CD4-positive, alpha-beta memory T cell (primary cell): ENCODE measurements at regions not wholly inside any gene's neighbourhood (a gene's known extent, or its start where the extent isn't known, plus 50 kb on each side); places are given as distances from the start of the nearest gene placed in this dataset.

Experiments used
- CTCF ChIA-PET: fragments of 350-600 bp; sonication (Branson Sonifier 250); formaldehyde crosslinking; loops from one replicate; lab custom pipeline; 2021; ENCODE audit warnings: inconsistent platforms; ENCODE audit not compliant: partially characterized antibody; lab: Charles Lee
- POLR2A ChIA-PET: fragments of 350-600 bp; sonication (Branson Sonifier 250); formaldehyde crosslinking; loops from one replicate; lab custom pipeline; 2021; ENCODE audit not compliant: partially characterized antibody; lab: Charles Lee
- DNase-seq, 5 donors: peaks; one replicate each; pipeline versions ENCODE4 v3.0.0 to v3.0.0-alpha.2; 2020 to 2022; ENCODE audit warnings: mixed read lengths in 1 of 5
- H3K27ac ChIP-seq: one replicate; pipeline ENCODE4 v1.7.0; 2013; ENCODE audit warnings: low read depth, low read length
- H3K27me3 ChIP-seq: 2 replicates; pipeline ENCODE4 v1.7.0; 2013; ENCODE audit warnings: mild to moderate bottlenecking, low read length, moderate library complexity; ENCODE audit not compliant: insufficient read depth
- H3K36me3 ChIP-seq: 2 replicates; pipeline ENCODE4 v1.7.0; 2013; ENCODE audit warnings: mild to moderate bottlenecking, low read length, moderate library complexity; ENCODE audit not compliant: insufficient read depth
- H3K4me1 ChIP-seq: 2 replicates; pipeline ENCODE4 v1.7.0; 2013; ENCODE audit warnings: mild to moderate bottlenecking, low read length, moderate library complexity; ENCODE audit not compliant: insufficient read depth
- H3K4me3 ChIP-seq, 2 donors: one replicate each; pipeline ENCODE4 v1.7.0; 2013; ENCODE audit warnings: low read length in 2 of 2, mild to moderate bottlenecking in 1 of 2
- H3K9me3 ChIP-seq, 2 donors: one replicate each; pipeline ENCODE4 v1.7.0; 2013; ENCODE audit warnings: low read length in 2 of 2, control low read depth in 1 of 2; ENCODE audit not compliant: control insufficient read depth in 1 of 2
- H3K27ac Mint-ChIP-seq, 7 donors: one replicate each; pipeline ENCODE4 v1.8.0; 2020 to 2021; ENCODE audit warnings: mixed read lengths in 7 of 7, mild to moderate bottlenecking in 6 of 7, inconsistent platforms in 3 of 7, moderate library complexity in 3 of 7
- H3K27me3 Mint-ChIP-seq, 2 donors: one replicate each; pipeline ENCODE4 v1.8.0; 2020 to 2021; ENCODE audit warnings: mixed read lengths in 2 of 2
- H3K36me3 Mint-ChIP-seq, 2 donors: one replicate each; pipeline ENCODE4 v1.8.0; 2020 to 2021; ENCODE audit warnings: mixed read lengths in 2 of 2, inconsistent platforms in 1 of 2, mild to moderate bottlenecking in 1 of 2
- H3K4me1 Mint-ChIP-seq, 4 donors: one replicate each; pipeline ENCODE4 v1.8.0; 2020 to 2021; ENCODE audit warnings: mixed read lengths in 4 of 4, mild to moderate bottlenecking in 1 of 4
- H3K4me3 Mint-ChIP-seq, 8 donors: one replicate each; pipeline ENCODE4 v1.8.0; 2020 to 2021; ENCODE audit warnings: mixed read lengths in 8 of 8, mild to moderate bottlenecking in 7 of 8, moderate library complexity in 6 of 8, inconsistent platforms in 3 of 8
- H3K9me3 Mint-ChIP-seq, 8 donors: one replicate each; pipeline ENCODE4 v1.8.0; 2020 to 2021; ENCODE audit warnings: mixed read lengths in 8 of 8, mild to moderate bottlenecking in 5 of 8, inconsistent platforms in 3 of 8, moderate library complexity in 1 of 8
- intact Hi-C: fragments of 100-400 bp; cut with micrococcal nuclease; formaldehyde crosslinking; loops from one replicate; pipeline ENCODE4 v1.15.1; 2023

GRCh38 chr4:127410644-127411043 is 222.1 kb upstream of the INTU start:
- POLR2A ChIA-PET: no interaction called here
- intact Hi-C loops: no loop called here
- H3K4me3 ChIP-seq: no peak overlapping the region
- no peak for DNase-seq
- H3K36me3 ChIP-seq: no peaks in the 10 kb centered on the region
- H3K27me3 Mint-ChIP-seq: no peaks in the 10 kb centered on the region
- H3K4me1 ChIP-seq: no peaks in the 10 kb centered on the region
- H3K36me3 Mint-ChIP-seq: no peaks in the 10 kb centered on the region
- no peak overlapping the region for H3K27ac ChIP-seq
- no peaks in the 10 kb centered on the region for H3K27me3 ChIP-seq
- no peak overlapping the region for H3K4me3 Mint-ChIP-seq
- H3K27ac Mint-ChIP-seq: no peak overlapping the region
- no peaks in the 10 kb centered on the region for H3K9me3 ChIP-seq
- no peaks in the 10 kb centered on the region for H3K4me1 Mint-ChIP-seq
- CTCF ChIA-PET: no interaction called here
- peaks cover 3 to 26% (median 20%) of the 10 kb centered on the region in 8 donors for H3K9me3 Mint-ChIP-seq

GRCh38 chr4:127414951-127415606 is 217.7 kb upstream of the INTU start:
- no peak overlapping the region for H3K4me3 Mint-ChIP-seq
- peaks cover 0 to 5% (median 0%) of the 10 kb centered on the region in 8 donors for H3K9me3 Mint-ChIP-seq
- Histone ChIP-seq H3K27me3 (no peaks in the 10 kb centered on the region), H3K4me3 (no peak overlapping the region), H3K9me3 (no peaks in the 10 kb centered on the region), H3K36me3 (no peaks in the 10 kb centered on the region), H3K4me1 (no peaks in the 10 kb centered on the region), H3K27ac (no peak overlapping the region)
- DNase-seq: no peak
- H3K4me1 Mint-ChIP-seq: no peaks in the 10 kb centered on the region
- H3K27me3 Mint-ChIP-seq: no peaks in the 10 kb centered on the region
- H3K27ac Mint-ChIP-seq: no peak overlapping the region
- intact Hi-C loops: no loop called here
- no peaks in the 10 kb centered on the region for H3K36me3 Mint-ChIP-seq
- CTCF ChIA-PET: no interaction called here
- POLR2A ChIA-PET: no interaction called here

GRCh38 chr4:127416115-127416514 is 216.6 kb upstream of the INTU start:
- H3K27ac Mint-ChIP-seq: no peak overlapping the region
- intact Hi-C loops: no loop called here
- H3K36me3 Mint-ChIP-seq: no peaks in the 10 kb centered on the region
- Histone ChIP-seq H3K9me3 (no peaks in the 10 kb centered on the region), H3K4me3 (no peak overlapping the region), H3K4me1 (no peaks in the 10 kb centered on the region), H3K27ac (no peak overlapping the region), H3K27me3 (no peaks in the 10 kb centered on the region), H3K36me3 (no peaks in the 10 kb centered on the region)
- ChIA-PET POLR2A (interaction anchor here (0.6 kb wide), 1 partner anchor 642 kb away, joined by 3 read pairs; no protein-coding TSS in a partner anchor), CTCF (no interaction called here)
- no peak for DNase-seq
- H3K27me3 Mint-ChIP-seq: no peaks in the 10 kb centered on the region
- no peak overlapping the region for H3K4me3 Mint-ChIP-seq
- H3K4me1 Mint-ChIP-seq: no peaks in the 10 kb centered on the region
- H3K9me3 Mint-ChIP-seq: peaks cover 0 to 5% (median 0%) of the 10 kb centered on the region in 8 donors

GRCh38 chr4:127417885-127418535 is 214.7 kb upstream of the INTU start:
- Mint-ChIP-seq H3K36me3 (no peaks in the 10 kb centered on the region), H3K4me1 (no peaks in the 10 kb centered on the region), H3K27me3 (no peaks in the 10 kb centered on the region), H3K27ac (no peak overlapping the region), H3K4me3 (no peak overlapping the region), H3K9me3 (peaks cover 0 to 5% (median 0%) of the 10 kb centered on the region in 8 donors)
- Histone ChIP-seq H3K27ac (no peak overlapping the region), H3K27me3 (no peaks in the 10 kb centered on the region), H3K9me3 (no peaks in the 10 kb centered on the region), H3K4me1 (no peaks in the 10 kb centered on the region), H3K36me3 (no peaks in the 10 kb centered on the region), H3K4me3 (no peak overlapping the region)
- intact Hi-C loops: no loop called here
- POLR2A ChIA-PET: no interaction called here
- DNase-seq: no peak
- CTCF ChIA-PET: no interaction called here

GRCh38 chr4:127419431-127419830 is 213.3 kb upstream of the INTU start:
- H3K27me3 ChIP-seq: no peaks in the 10 kb centered on the region
- Mint-ChIP-seq H3K4me1 (no peaks in the 10 kb centered on the region), H3K36me3 (no peaks in the 10 kb centered on the region), H3K9me3 (peaks cover 0 to 5% (median 0%) of the 10 kb centered on the region in 8 donors), H3K27me3 (no peaks in the 10 kb centered on the region), H3K27ac (no peak overlapping the region), H3K4me3 (no peak overlapping the region)
- H3K4me3 ChIP-seq: no peak overlapping the region
- POLR2A ChIA-PET: no interaction called here
- no peak overlapping the region for H3K27ac ChIP-seq
- DNase-seq: no peak
- no peaks in the 10 kb centered on the region for H3K4me1 ChIP-seq
- H3K36me3 ChIP-seq: no peaks in the 10 kb centered on the region
- H3K9me3 ChIP-seq: no peaks in the 10 kb centered on the region
- intact Hi-C loops: no loop called here
- CTCF ChIA-PET: no interaction called here

GRCh38 chr4:127421437-127421836 is 211.3 kb upstream of the INTU start:
- H3K36me3 ChIP-seq: no peaks in the 10 kb centered on the region
- H3K27me3 Mint-ChIP-seq: no peaks in the 10 kb centered on the region
- no peak overlapping the region for H3K4me3 ChIP-seq
- no peaks in the 10 kb centered on the region for H3K4me1 Mint-ChIP-seq
- H3K9me3 ChIP-seq: no peaks in the 10 kb centered on the region
- H3K36me3 Mint-ChIP-seq: no peaks in the 10 kb centered on the region
- H3K27ac ChIP-seq: no peak overlapping the region
- no peak for DNase-seq
- H3K27me3 ChIP-seq: no peaks in the 10 kb centered on the region
- H3K4me3 Mint-ChIP-seq: no peak overlapping the region
- H3K4me1 ChIP-seq: no peaks in the 10 kb centered on the region
- no peak overlapping the region for H3K27ac Mint-ChIP-seq
- CTCF ChIA-PET: no interaction called here
- intact Hi-C loops: no loop called here
- H3K9me3 Mint-ChIP-seq: peaks cover 0 to 8% (median 3%) of the 10 kb centered on the region in 8 donors
- POLR2A ChIA-PET: no interaction called here

- no peaks in the 10 kb centered on the region for H3K9me3 ChIP-seq
- no peaks in the 10 kb centered on the region for H3K27me3 ChIP-seq
- H3K27ac ChIP-seq: no peak overlapping the region
- CTCF ChIA-PET: no interaction called here
- no peaks in the 10 kb centered on the region for H3K4me1 ChIP-seq
- no peak overlapping the region for H3K27ac Mint-ChIP-seq
- no peaks in the 10 kb centered on the region for H3K27me3 Mint-ChIP-seq
- H3K4me1 Mint-ChIP-seq: no peaks in the 10 kb centered on the region
- intact Hi-C loops: no loop called here
- H3K9me3 Mint-ChIP-seq: peaks cover 0 to 9% (median 3%) of the 10 kb centered on the region in 8 donors
- DNase-seq: no peak
- H3K36me3 Mint-ChIP-seq: no peaks in the 10 kb centered on the region
- no peak overlapping the region for H3K4me3 ChIP-seq
- no peaks in the 10 kb centered on the region for H3K36me3 ChIP-seq
- POLR2A ChIA-PET: no interaction called here
- no peak overlapping the region for H3K4me3 Mint-ChIP-seq
These were observed 207.4 kb upstream of the INTU start for GRCh38 chr4:127425202-127425845.
